Activated naive CD4-positive, alpha-beta T cell treated with anti-CD3 and anti-CD28 coated beads, Interleukin-2, amount 10 ng/mL, durations not matched to agents 7 days and 5 days (primary cell): ENCODE measurements at regions not wholly inside any gene's neighbourhood (a gene's known extent, or its start where the extent isn't known, plus 50 kb on each side); places are given as distances from the start of the nearest gene placed in this dataset.
"Not testable (repeated sequence)": the region's sequence is repeated elsewhere in the genome, so short reads cannot be mapped to it uniquely, and the experiment has no call there.

Source experiments
- CTCF ChIA-PET: fragments of 350-600 bp; sonication (Branson Sonifier 250); formaldehyde crosslinking; loops from one replicate; lab custom pipeline; 2021; ENCODE audit warnings: antibody characterized with exemption; lab: Charles Lee
- DNase-seq: peaks from one replicate; pipeline ENCODE4 v3.0.0-alpha.2; 2020
- H3K27ac Mint-ChIP-seq: one replicate; pipeline ENCODE4 v1.8.0; 2021; ENCODE audit warnings: mild to moderate bottlenecking, moderate library complexity, mixed read lengths
- H3K27me3 Mint-ChIP-seq: one replicate; pipeline ENCODE4 v1.8.0; 2021; ENCODE audit warnings: mild to moderate bottlenecking, mixed read lengths
- H3K36me3 Mint-ChIP-seq: one replicate; pipeline ENCODE4 v1.8.0; 2021; ENCODE audit warnings: mixed read lengths
- H3K4me1 Mint-ChIP-seq: one replicate; pipeline ENCODE4 v1.8.0; 2021; ENCODE audit warnings: mixed read lengths
- H3K4me3 Mint-ChIP-seq: one replicate; pipeline ENCODE4 v1.8.0; 2021; ENCODE audit warnings: mild to moderate bottlenecking, moderate library complexity, mixed read lengths
- H3K9me3 Mint-ChIP-seq: one replicate; pipeline ENCODE4 v1.8.0; 2021; ENCODE audit warnings: mixed read lengths

- peak overlapping the region; percentile 81 for H3K4me3 Mint-ChIP-seq
- not testable (repeated sequence) for H3K27me3 Mint-ChIP-seq
Observed at GRCh38 chr2:87471478-87471877, 276.4 kb upstream of the PLGLB2 start.

GRCh38 chr2:87476223-87476872 lies 271.5 kb upstream of the PLGLB2 start:
- H3K9me3 Mint-ChIP-seq, H3K27me3 Mint-ChIP-seq, CTCF ChIA-PET, DNase-seq: not testable (repeated sequence)
- Mint-ChIP-seq H3K36me3 (peaks cover 31% of the 10 kb centered on the region), H3K27ac (peak overlapping the region; percentile 80), H3K4me1 (peaks cover 43% of the 10 kb centered on the region), H3K4me3 (peak overlapping the region; percentile 13)

More at GRCh38 chr2:87471478-87471877, 276.4 kb upstream of the PLGLB2 start:
- H3K27ac Mint-ChIP-seq: peak overlapping the region; percentile 99
- H3K4me1 Mint-ChIP-seq: peaks cover 65% of the 10 kb centered on the region
- CTCF ChIA-PET, H3K9me3 Mint-ChIP-seq, DNase-seq: not testable (repeated sequence)
- H3K36me3 Mint-ChIP-seq: peaks cover 17% of the 10 kb centered on the region

DNA sequence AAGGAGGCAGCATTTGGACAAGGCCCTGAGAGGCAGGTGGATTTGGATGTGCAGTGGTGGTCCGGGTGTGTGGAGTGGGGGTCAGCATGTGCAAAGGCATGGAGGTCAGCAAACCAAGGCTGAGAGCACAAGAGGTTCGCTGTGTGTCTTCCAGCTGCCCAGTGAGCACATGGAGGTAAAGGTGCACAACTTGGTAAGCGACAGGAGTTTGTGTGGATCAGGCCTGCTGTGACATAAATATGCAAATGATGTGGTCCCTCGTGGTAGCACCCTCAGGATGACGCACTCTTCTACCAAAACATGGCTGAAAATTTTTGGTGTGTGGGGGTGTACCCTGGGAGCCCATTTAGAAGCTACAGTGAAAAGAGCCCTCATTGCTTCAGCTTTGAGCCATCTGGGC lies 271.0 kb upstream of the PLGLB2 start:
- Mint-ChIP-seq H3K4me3 (peak overlapping the region; percentile 13), H3K27ac (peak overlapping the region; percentile 80), H3K4me1 (peaks cover 39% of the 10 kb centered on the region), H3K36me3 (peaks cover 31% of the 10 kb centered on the region)
- CTCF ChIA-PET, H3K27me3 Mint-ChIP-seq, DNase-seq, H3K9me3 Mint-ChIP-seq: not testable (repeated sequence)

- H3K27ac Mint-ChIP-seq, H3K4me3 Mint-ChIP-seq, H3K9me3 Mint-ChIP-seq, DNase-seq, H3K27me3 Mint-ChIP-seq, CTCF ChIA-PET: not testable (repeated sequence)
- Mint-ChIP-seq H3K4me1 (peaks cover 44% of the 10 kb centered on the region), H3K36me3 (peaks cover 36% of the 10 kb centered on the region)
Observed at GRCh38 chr2:87477669-87478428, 270.0 kb upstream of the PLGLB2 start.

GRCh38 chr2:87478911-87479310 lies 269.0 kb upstream of the PLGLB2 start:
- DNase-seq, CTCF ChIA-PET, H3K9me3 Mint-ChIP-seq, H3K4me3 Mint-ChIP-seq, H3K27ac Mint-ChIP-seq, H3K27me3 Mint-ChIP-seq: not testable (repeated sequence)
- H3K36me3 Mint-ChIP-seq: peaks cover 36% of the 10 kb centered on the region
- peaks cover 48% of the 10 kb centered on the region for H3K4me1 Mint-ChIP-seq

DNA sequence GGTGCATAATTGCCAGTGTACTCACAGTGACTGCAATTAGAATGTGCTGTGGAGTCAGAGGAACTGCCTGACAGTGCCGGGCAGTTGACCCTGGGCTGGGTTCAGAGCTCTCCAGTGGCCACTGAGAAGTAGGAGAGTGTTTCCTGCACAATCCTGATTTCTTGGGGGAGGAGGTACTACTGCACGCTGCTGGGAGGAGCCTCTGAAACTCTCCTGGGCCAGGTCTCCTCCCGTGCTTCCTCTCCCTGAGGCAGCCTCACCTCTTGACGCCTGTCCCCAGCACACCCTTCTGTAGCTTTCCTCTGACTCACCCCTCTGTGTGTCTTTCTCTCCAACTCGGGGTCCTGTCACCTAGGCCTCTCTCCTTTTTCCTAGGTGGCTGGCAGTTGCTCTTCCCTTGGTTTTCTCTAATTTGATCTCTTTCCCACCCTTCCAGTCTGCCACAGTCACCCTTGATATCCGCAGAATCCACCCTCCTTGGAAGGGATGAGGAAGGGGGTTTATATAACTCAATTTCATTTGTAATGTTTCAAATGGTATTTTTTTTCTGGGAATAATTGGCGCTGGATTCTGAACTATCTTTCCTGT lies 264.7 kb upstream of the PLGLB2 start:
- H3K4me1 Mint-ChIP-seq: peaks cover 49% of the 10 kb centered on the region
- peak overlapping the region; percentile 67 for H3K4me3 Mint-ChIP-seq
- CTCF ChIA-PET, H3K27me3 Mint-ChIP-seq, H3K9me3 Mint-ChIP-seq: not testable (repeated sequence)
- H3K36me3 Mint-ChIP-seq: peaks cover 17% of the 10 kb centered on the region
- DNase-seq: peak; percentile 60
- peak overlapping the region; percentile 84 for H3K27ac Mint-ChIP-seq

DNA sequence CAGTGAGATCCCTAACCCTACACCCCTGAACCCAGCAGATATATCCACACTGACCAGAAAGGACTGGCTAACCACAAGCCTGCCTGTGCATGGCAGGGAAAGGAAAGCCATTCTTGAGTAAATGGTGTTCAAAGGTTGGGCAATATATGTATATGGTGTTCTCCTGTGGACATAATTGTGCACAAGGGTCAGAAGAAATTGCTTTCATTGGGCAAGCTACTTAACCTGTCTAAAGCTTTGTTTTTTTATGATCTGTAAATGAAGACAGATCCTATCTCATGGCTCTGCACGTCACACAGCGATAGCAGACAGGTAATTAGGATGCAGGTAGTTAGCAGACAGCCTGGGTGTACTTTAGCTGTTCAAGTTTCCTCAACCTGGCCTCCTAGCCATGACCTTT lies 263.5 kb upstream of the PLGLB2 start:
- H3K27me3 Mint-ChIP-seq, CTCF ChIA-PET, DNase-seq, H3K9me3 Mint-ChIP-seq, H3K4me3 Mint-ChIP-seq: not testable (repeated sequence)
- Mint-ChIP-seq H3K36me3 (peaks cover 16% of the 10 kb centered on the region), H3K4me1 (peaks cover 47% of the 10 kb centered on the region), H3K27ac (peak overlapping the region; percentile 67)

DNA sequence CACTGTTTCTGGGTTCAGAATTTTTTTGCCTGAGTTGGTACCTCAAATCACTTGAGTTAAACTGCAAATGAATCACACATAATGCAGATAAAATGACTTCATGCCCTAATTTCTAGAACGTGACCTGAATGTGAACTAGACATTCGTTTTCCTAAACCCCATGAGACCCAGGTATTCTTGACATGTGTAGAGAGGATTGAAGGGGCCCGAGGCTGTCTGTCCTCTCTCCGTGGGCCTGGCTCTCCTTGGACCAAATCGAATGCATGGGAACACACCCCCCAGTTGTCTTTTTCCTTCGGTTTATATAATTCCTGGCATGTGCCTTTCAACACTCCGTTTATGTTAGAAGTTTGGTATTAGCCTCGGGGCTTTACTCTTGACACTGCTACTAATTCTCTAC lies 262.4 kb upstream of the PLGLB2 start:
- DNase-seq, CTCF ChIA-PET, H3K9me3 Mint-ChIP-seq, H3K4me3 Mint-ChIP-seq, H3K27me3 Mint-ChIP-seq: not testable (repeated sequence)
- Mint-ChIP-seq H3K36me3 (peaks cover 10% of the 10 kb centered on the region), H3K4me1 (peaks cover 42% of the 10 kb centered on the region), H3K27ac (peak overlapping the region; percentile 55)

GRCh38 chr2:87485884-87486283 lies 262.0 kb upstream of the PLGLB2 start:
- H3K4me3 Mint-ChIP-seq, H3K27me3 Mint-ChIP-seq, H3K36me3 Mint-ChIP-seq, CTCF ChIA-PET, H3K9me3 Mint-ChIP-seq: not testable (repeated sequence)
- peak; percentile 51 for DNase-seq
- H3K27ac Mint-ChIP-seq: peak overlapping the region; percentile 93
- peaks cover 42% of the 10 kb centered on the region for H3K4me1 Mint-ChIP-seq

- Mint-ChIP-seq H3K27ac (peak overlapping the region; percentile 93), H3K4me1 (peaks cover 44% of the 10 kb centered on the region)
- CTCF ChIA-PET, H3K36me3 Mint-ChIP-seq, H3K9me3 Mint-ChIP-seq, H3K27me3 Mint-ChIP-seq, H3K4me3 Mint-ChIP-seq: not testable (repeated sequence)
- DNase-seq: peak; percentile 39
Observed at GRCh38 chr2:87486413-87486812, 261.5 kb upstream of the PLGLB2 start.

DNA sequence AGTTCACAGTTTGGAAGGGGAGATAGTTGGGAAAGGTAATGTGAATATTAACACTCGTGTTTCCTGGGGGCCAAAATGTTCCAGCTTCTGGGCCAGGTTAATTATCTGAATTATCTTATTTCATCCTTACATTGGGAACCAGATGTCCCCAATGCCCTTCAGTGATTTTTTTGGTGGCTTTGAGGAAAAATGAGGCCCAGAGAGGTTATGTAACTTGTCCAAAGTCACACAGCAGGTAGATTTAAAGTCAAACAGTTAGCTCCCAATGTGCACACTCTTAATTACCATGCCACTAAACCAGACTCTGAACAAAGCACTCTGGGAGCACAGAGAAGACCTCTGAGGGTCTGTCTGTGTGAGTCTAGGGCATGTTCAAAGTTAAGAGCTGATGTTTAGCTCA lies 259.9 kb upstream of the PLGLB2 start:
- H3K27me3 Mint-ChIP-seq, DNase-seq, H3K36me3 Mint-ChIP-seq, H3K4me3 Mint-ChIP-seq, CTCF ChIA-PET, H3K9me3 Mint-ChIP-seq: not testable (repeated sequence)
- H3K4me1 Mint-ChIP-seq: peaks cover 44% of the 10 kb centered on the region
- H3K27ac Mint-ChIP-seq: peak overlapping the region; percentile 33

GRCh38 chr2:87488991-87489390 lies 258.9 kb upstream of the PLGLB2 start:
- H3K9me3 Mint-ChIP-seq, H3K36me3 Mint-ChIP-seq, H3K4me3 Mint-ChIP-seq, H3K27me3 Mint-ChIP-seq, CTCF ChIA-PET, DNase-seq, H3K27ac Mint-ChIP-seq: not testable (repeated sequence)
- H3K4me1 Mint-ChIP-seq: peaks cover 44% of the 10 kb centered on the region

DNA sequence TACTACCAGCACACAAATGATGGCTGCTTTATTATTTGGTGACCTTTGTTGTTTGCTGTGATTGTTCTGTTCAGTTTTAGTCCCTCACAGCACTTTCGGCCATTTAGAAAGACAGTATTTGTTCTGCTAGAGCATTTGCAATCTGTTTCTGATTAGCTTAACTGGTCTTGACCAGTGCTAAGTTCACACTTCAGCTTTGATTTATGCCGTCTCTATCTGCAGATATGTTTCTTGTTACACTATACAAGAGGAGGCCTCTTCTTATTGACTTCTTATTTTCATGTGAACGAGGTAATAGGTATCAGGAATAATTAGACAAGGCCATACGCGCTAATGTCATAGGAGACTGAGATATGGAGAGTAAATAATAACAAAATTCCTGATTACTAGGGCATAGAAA lies 253.0 kb upstream of the PLGLB2 start:
- peak overlapping the region; percentile 60 for H3K27ac Mint-ChIP-seq
- H3K4me3 Mint-ChIP-seq: not testable (repeated sequence)
- H3K4me1 Mint-ChIP-seq: peaks cover 34% of the 10 kb centered on the region

GRCh38 chr2:87495455-87495854 lies 252.4 kb upstream of the PLGLB2 start:
- Mint-ChIP-seq H3K27ac (peak overlapping the region; percentile 60), H3K4me1 (peaks cover 39% of the 10 kb centered on the region), H3K36me3 (peaks cover 13% of the 10 kb centered on the region)
- CTCF ChIA-PET, DNase-seq, H3K27me3 Mint-ChIP-seq, H3K9me3 Mint-ChIP-seq, H3K4me3 Mint-ChIP-seq: not testable (repeated sequence)

More for the DNA sequence above, 253.0 kb upstream of the PLGLB2 start:
- peaks cover 12% of the 10 kb centered on the region for H3K36me3 Mint-ChIP-seq
- CTCF ChIA-PET, H3K9me3 Mint-ChIP-seq, H3K27me3 Mint-ChIP-seq, DNase-seq: not testable (repeated sequence)
